Dedifferentiated amniotic fluid mesenchymal stem cell (primary cell): ENCODE measurements at regions not wholly inside any gene's neighbourhood (a gene's known extent, or its start where the extent isn't known, plus 50 kb on each side); places are given as distances from the start of the nearest gene placed in this dataset.

Experiments
- DNase-seq: peaks from one replicate; pipeline ENCODE4 v3.0.0-alpha.2; 2016; ENCODE audit errors: extremely low spot score

- DNase-seq: peak; percentile 12
Observed at GRCh38 chr12:90899456-90900182, 55.4 kb downstream of the CCER1 start.

- peak; percentile 11 for DNase-seq
Observed at GRCh38 chr12:90897986-90898385, 57.0 kb downstream of the CCER1 start.

- DNase-seq: peak; percentile 6
Observed at GRCh38 chr12:90897316-90897715, 57.7 kb downstream of the CCER1 start.

GRCh38 chr12:90896821-90897220 is 58.2 kb downstream of the CCER1 start:
- DNase-seq: peak; percentile 1

GRCh38 chr12:90896164-90896563 is 58.8 kb downstream of the CCER1 start:
- DNase-seq: peak; percentile 36

- DNase-seq: peak; percentile 6
Observed at GRCh38 chr12:90888316-90888715, 66.7 kb downstream of the CCER1 start.

- DNase-seq: no peak
Observed at GRCh38 chr12:90883456-90883855, 71.5 kb downstream of the CCER1 start.

- no peak for DNase-seq
Observed at GRCh38 chr12:90871726-90872096, 83.3 kb downstream of the CCER1 start.

GRCh38 chr12:90870971-90871725 is 83.8 kb downstream of the CCER1 start:
- DNase-seq: no peak

- DNase-seq: no peak
Observed at GRCh38 chr12:90868626-90869025, 86.3 kb downstream of the CCER1 start.

GRCh38 chr12:90859591-90859990 is 95.4 kb downstream of the CCER1 start:
- DNase-seq: no peak

GRCh38 chr12:90858252-90858651 is 96.7 kb downstream of the CCER1 start:
- DNase-seq: no peak

GRCh38 chr12:90855534-90855933 is 99.4 kb downstream of the CCER1 start:
- no peak for DNase-seq

GRCh38 chr12:90854136-90854689 is 100.8 kb downstream of the CCER1 start:
- peak; percentile 60 for DNase-seq

- DNase-seq: no peak
Observed at GRCh38 chr12:90851800-90852718, 102.9 kb downstream of the CCER1 start.

GRCh38 chr12:90842477-90842876 is 112.5 kb downstream of the CCER1 start:
- no peak for DNase-seq

- DNase-seq: no peak
Observed at GRCh38 chr12:90841336-90841735, 113.6 kb downstream of the CCER1 start.

GRCh38 chr12:90839346-90839745 is 115.6 kb downstream of the CCER1 start:
- DNase-seq: no peak

- no peak for DNase-seq
Observed at GRCh38 chr12:90836689-90837088, 118.3 kb downstream of the CCER1 start.

GRCh38 chr12:90833228-90833627 is 121.7 kb downstream of the CCER1 start:
- DNase-seq: no peak

GRCh38 chr12:90832427-90832826 is 122.5 kb downstream of the CCER1 start:
- DNase-seq: no peak

- DNase-seq: no peak
Observed at GRCh38 chr12:90831712-90832111, 123.3 kb downstream of the CCER1 start.
